ENCODE measurements at regions not wholly inside any gene's neighbourhood (a gene's known extent, or its start where the extent isn't known, plus 50 kb on each side); places are given as distances from the start of the nearest gene placed in this dataset.

GRCh38 chr7:31190906-31191305, 138.8 kb downstream of the ADCYAP1R1 start:
- Histone ChIP-seq H3K4me2 (no peak overlapping the region), H3K9me3 (no peaks in the 10 kb centered on the region), H3K27me3 (no peaks in the 10 kb centered on the region), H3K36me3 (no peaks in the 10 kb centered on the region), H3K27ac (no peak overlapping the region), H3K9ac (no peak overlapping the region), H3K4me1 (no peaks in the 10 kb centered on the region), H3K4me3 (no peak overlapping the region), H4K20me1 (no peaks in the 10 kb centered on the region)
- no peak for TF ChIP-seq Cebpa-rat (IDR thresholded peaks at IDR 0.05)

- Histone ChIP-seq H3K4me3 (no peak overlapping the region), H3K4me2 (no peak overlapping the region), H3K4me1 (no peaks in the 10 kb centered on the region), H3K27me3 (no peaks in the 10 kb centered on the region), H3K9ac (no peak overlapping the region), H3K27ac (no peak overlapping the region), H3K9me3 (no peaks in the 10 kb centered on the region), H3K36me3 (no peaks in the 10 kb centered on the region), H4K20me1 (no peaks in the 10 kb centered on the region)
- TF ChIP-seq Cebpa-rat (IDR thresholded peaks at IDR 0.05), result no peak
Measured at GRCh38 chr7:31186202-31186601, 134.1 kb downstream of the ADCYAP1R1 start.

GRCh38 chr7:31175672-31176071, 123.6 kb downstream of the ADCYAP1R1 start:
- Histone ChIP-seq H4K20me1 (no peaks in the 10 kb centered on the region), H3K27me3 (no peaks in the 10 kb centered on the region), H3K36me3 (no peaks in the 10 kb centered on the region), H3K9me3 (no peaks in the 10 kb centered on the region), H3K4me2 (no peak overlapping the region), H3K9ac (no peak overlapping the region), H3K4me3 (no peak overlapping the region), H3K27ac (no peak overlapping the region), H3K4me1 (no peaks in the 10 kb centered on the region)
- TF ChIP-seq Cebpa-rat (IDR thresholded peaks at IDR 0.05), result no peak

GRCh38 chr7:31171984-31172383, 119.9 kb downstream of the ADCYAP1R1 start:
- no peaks in the 10 kb centered on the region for H3K4me1 ChIP-seq

GRCh38 chr7:31171216-31171785, 119.2 kb downstream of the ADCYAP1R1 start:
- Histone ChIP-seq H4K20me1 (no peaks in the 10 kb centered on the region), H3K27ac (no peak overlapping the region), H3K4me3 (no peak overlapping the region), H3K9me3 (no peaks in the 10 kb centered on the region), H3K27me3 (no peaks in the 10 kb centered on the region), H3K36me3 (no peaks in the 10 kb centered on the region), H3K4me1 (no peaks in the 10 kb centered on the region), H3K4me2 (no peak overlapping the region), H3K9ac (no peak overlapping the region)
- TF ChIP-seq Cebpa-rat (IDR thresholded peaks at IDR 0.05), result no peak

More at GRCh38 chr7:31171984-31172383, 119.9 kb downstream of the ADCYAP1R1 start:
- TF ChIP-seq Cebpa-rat (IDR thresholded peaks at IDR 0.05), result no peak
- H3K36me3 ChIP-seq, result no peaks in the 10 kb centered on the region
- H3K27ac ChIP-seq, result no peak overlapping the region
- no peaks in the 10 kb centered on the region for H4K20me1 ChIP-seq
- no peaks in the 10 kb centered on the region for H3K27me3 ChIP-seq
- H3K9ac ChIP-seq, result no peak overlapping the region
- no peak overlapping the region for H3K4me3 ChIP-seq
- H3K9me3 ChIP-seq, result no peaks in the 10 kb centered on the region
- no peak overlapping the region for H3K4me2 ChIP-seq
